Mesothelial cell of epicardium (in vitro differentiated cells): ENCODE measurements at regions not wholly inside any gene's neighbourhood (a gene's known extent, or its start where the extent isn't known, plus 50 kb on each side); places are given as distances from the start of the nearest gene placed in this dataset.

ENCODE experiments used
- DNase-seq, 2 experiments: peaks; one replicate each; pipeline ENCODE4 v3.0.0; 2021; ENCODE audit warnings: low spot score in 2 of 2; ENCODE audit not compliant: unreplicated experiment in 2 of 2
- H3K27ac Mint-ChIP-seq: 2 replicates; pipeline ENCODE4 v1.8.0; 2021; ENCODE audit warnings: mixed read lengths
- H3K27me3 Mint-ChIP-seq: 2 replicates; pipeline ENCODE4 v1.8.0; 2021; ENCODE audit warnings: low read depth, mixed read lengths
- H3K36me3 Mint-ChIP-seq: 2 replicates; pipeline ENCODE4 v1.8.0; 2021; ENCODE audit warnings: mixed read lengths
- H3K4me1 Mint-ChIP-seq: 2 replicates; pipeline ENCODE4 v1.8.0; 2021; ENCODE audit warnings: mixed read lengths
- H3K4me3 Mint-ChIP-seq: 2 replicates; pipeline ENCODE4 v1.8.0; 2021; ENCODE audit warnings: mild to moderate bottlenecking, moderate library complexity, mixed read lengths
- H3K9me3 Mint-ChIP-seq: 2 replicates; pipeline ENCODE4 v1.8.0; 2021; ENCODE audit warnings: mixed read lengths
- TF ChIP-seq, protein P1 (sequence below): fragments of 200-600 bp; sonication (generic); IDR thresholded peaks from one replicate; pipeline ENCODE4 v1.5.0; 2021; ENCODE audit warnings: antibody characterized with exemption; ENCODE audit not compliant: unreplicated experiment

DNA sequence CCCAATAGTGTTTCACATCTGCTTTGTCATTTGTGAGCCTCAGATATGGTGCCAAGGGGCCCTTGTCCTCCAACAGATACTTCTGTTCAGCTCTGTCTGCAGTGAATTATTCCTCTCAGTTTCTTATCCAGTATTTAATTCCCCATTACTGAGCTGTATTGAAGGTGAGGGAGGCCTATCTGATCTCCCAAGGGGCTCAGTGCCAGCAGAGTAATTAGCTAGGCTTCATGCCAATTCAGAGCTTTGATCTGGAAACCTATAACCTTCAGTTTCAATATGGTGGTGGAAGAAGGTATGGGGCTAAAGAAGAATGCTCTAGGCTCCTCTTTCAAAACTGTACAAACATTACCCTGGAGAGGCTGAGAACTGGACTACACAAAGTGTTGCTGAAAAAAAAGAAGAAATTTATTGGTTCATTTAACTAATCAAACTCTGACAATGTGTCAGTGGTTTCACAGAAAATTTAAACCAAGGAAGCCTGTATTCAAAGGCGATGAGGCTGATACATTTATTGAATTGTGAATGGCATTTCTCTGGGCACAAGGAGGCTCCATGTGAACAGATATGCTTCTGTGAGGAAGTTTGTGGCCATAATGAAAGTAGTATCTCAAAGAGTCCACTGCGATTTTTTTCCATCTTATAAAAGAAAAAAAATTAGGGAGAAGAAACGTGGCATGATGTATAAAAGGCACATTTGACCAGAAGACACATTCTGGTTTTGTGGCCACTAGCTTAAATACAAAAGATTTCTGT lies 397.8 kb downstream of the TLE4 start:
- peaks cover 7% of the 10 kb centered on the region for H3K4me1 Mint-ChIP-seq
- TF ChIP-seq, protein P1, sequence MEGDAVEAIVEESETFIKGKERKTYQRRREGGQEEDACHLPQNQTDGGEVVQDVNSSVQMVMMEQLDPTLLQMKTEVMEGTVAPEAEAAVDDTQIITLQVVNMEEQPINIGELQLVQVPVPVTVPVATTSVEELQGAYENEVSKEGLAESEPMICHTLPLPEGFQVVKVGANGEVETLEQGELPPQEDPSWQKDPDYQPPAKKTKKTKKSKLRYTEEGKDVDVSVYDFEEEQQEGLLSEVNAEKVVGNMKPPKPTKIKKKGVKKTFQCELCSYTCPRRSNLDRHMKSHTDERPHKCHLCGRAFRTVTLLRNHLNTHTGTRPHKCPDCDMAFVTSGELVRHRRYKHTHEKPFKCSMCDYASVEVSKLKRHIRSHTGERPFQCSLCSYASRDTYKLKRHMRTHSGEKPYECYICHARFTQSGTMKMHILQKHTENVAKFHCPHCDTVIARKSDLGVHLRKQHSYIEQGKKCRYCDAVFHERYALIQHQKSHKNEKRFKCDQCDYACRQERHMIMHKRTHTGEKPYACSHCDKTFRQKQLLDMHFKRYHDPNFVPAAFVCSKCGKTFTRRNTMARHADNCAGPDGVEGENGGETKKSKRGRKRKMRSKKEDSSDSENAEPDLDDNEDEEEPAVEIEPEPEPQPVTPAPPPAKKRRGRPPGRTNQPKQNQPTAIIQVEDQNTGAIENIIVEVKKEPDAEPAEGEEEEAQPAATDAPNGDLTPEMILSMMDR: no peak
- no peak overlapping the region for H3K27ac Mint-ChIP-seq
- no peaks in the 10 kb centered on the region for H3K36me3 Mint-ChIP-seq
- no peak for DNase-seq
- H3K27me3 Mint-ChIP-seq: peaks cover 13% of the 10 kb centered on the region
- no peak overlapping the region for H3K4me3 Mint-ChIP-seq
- no peaks in the 10 kb centered on the region for H3K9me3 Mint-ChIP-seq

DNA sequence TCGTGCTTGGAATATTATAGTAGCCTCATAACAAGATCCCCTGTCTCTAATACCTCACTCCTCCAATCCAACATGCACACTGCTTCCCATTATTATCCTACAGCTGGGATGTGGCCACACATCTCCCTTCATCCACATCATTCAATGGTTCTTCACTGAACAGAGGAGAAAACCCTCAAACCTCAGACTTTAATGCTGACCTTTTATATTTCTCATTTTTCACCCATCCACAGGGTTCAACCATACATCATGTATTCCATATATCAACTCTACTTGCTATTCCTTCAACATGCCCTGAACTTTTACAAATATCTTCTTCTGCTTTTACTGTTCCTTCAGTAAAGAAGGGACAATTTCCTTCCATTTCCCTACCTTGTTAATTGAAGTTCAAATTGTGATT lies 396.8 kb downstream of the TLE4 start:
- Mint-ChIP-seq H3K36me3 (no peaks in the 10 kb centered on the region), H3K9me3 (no peaks in the 10 kb centered on the region), H3K4me3 (no peak overlapping the region), H3K27ac (no peak overlapping the region), H3K4me1 (peaks cover 11% of the 10 kb centered on the region), H3K27me3 (peaks cover 13% of the 10 kb centered on the region)
- DNase-seq: no peak
- TF ChIP-seq, protein P1: no peak

DNA sequence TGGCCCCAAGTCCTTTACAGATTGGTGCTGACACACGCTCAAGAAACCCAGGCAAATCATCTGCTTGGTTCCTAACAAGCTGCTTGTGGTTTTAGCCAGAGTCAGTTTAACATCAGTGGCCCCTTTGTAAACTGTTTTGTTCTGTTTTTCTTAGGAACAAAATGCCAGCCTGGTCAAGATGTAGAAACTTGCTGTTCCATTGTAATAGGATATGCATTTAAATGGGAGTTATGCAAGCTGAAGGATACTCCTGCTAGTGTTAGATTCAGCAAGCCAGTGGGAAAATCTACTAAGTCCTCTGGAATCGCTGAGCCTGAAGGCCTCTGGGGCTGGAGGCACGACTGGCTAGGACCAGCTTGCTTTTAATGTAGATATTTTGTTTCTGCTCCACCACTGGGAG lies 391.1 kb downstream of the TLE4 start:
- no peaks in the 10 kb centered on the region for H3K36me3 Mint-ChIP-seq
- H3K9me3 Mint-ChIP-seq: no peaks in the 10 kb centered on the region
- TF ChIP-seq, protein P1: no peak
- H3K4me1 Mint-ChIP-seq: peaks cover 8% of the 10 kb centered on the region
- peaks cover 3% of the 10 kb centered on the region for H3K27me3 Mint-ChIP-seq
- H3K4me3 Mint-ChIP-seq: no peak overlapping the region
- no peak overlapping the region for H3K27ac Mint-ChIP-seq
- DNase-seq: no peak

DNA sequence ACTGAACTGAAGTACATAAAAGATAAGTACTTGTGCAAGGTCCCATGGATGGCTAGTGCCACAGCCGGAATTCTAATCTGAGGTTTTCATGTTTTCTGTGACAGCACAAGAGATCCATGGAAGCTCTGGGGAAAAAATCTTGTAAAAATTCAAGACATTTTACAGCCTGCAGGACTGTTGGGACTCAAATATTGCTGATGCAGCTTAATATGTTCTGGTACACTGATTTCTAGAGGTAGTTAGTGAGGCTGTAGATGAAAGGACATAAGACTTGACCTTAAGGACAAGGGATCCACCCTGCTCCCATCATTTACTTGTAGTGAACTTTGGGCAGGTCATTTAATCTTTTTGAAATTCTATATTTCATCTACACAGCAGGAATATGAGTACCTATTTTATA lies 390.4 kb downstream of the TLE4 start:
- TF ChIP-seq, protein P1: no peak
- H3K4me1 Mint-ChIP-seq: peaks cover 8% of the 10 kb centered on the region
- H3K9me3 Mint-ChIP-seq: no peaks in the 10 kb centered on the region
- H3K4me3 Mint-ChIP-seq: no peak overlapping the region
- H3K27me3 Mint-ChIP-seq: peaks cover 3% of the 10 kb centered on the region
- no peak for DNase-seq
- H3K36me3 Mint-ChIP-seq: no peaks in the 10 kb centered on the region
- H3K27ac Mint-ChIP-seq: no peak overlapping the region

DNA sequence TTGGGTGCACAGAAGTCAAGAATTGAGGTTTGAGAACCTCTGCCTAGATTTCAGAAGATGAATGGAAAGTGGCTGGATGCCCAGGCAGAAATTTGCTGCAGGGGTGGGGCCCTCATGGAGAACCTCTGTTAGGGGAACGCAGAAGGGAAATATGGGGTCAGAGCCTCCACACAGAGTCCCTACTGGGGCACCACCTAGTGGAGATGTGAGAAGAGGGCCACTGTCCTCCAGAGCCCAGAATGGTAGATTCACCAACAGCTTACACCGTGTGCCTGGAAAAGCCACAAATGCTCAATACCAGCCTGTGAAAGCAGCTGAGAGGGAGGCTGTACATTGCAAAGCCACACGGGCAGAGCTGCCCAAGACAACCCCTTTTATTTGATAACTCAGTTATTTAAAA lies 383.5 kb downstream of the TLE4 start:
- no peak for DNase-seq
- TF ChIP-seq, protein P1: no peak
- H3K4me1 Mint-ChIP-seq: no peaks in the 10 kb centered on the region
- peaks cover 3% of the 10 kb centered on the region for H3K36me3 Mint-ChIP-seq
- peaks cover 13% of the 10 kb centered on the region for H3K9me3 Mint-ChIP-seq
- H3K4me3 Mint-ChIP-seq: no peak overlapping the region
- H3K27me3 Mint-ChIP-seq: no peaks in the 10 kb centered on the region
- no peak overlapping the region for H3K27ac Mint-ChIP-seq
